LNCaP clone FGC (cell line): ENCODE measurements at regions not wholly inside any gene's neighbourhood (a gene's known extent, or its start where the extent isn't known, plus 50 kb on each side); places are given as distances from the start of the nearest gene placed in this dataset.

Source experiments
- DNase-seq: peaks from one replicate; pipeline ENCODE4 v3.0.0-alpha.2; 2011; ENCODE audit warnings: low read depth
- H3K4me3 ChIP-seq: 2 replicates; pipeline ENCODE4 v1.5.1; 2011; ENCODE audit warnings: mild to moderate bottlenecking, low read depth, low read length, control low read depth
- TF ChIP-seq, protein P1 (sequence below): IDR thresholded peaks from 2 replicates; pipeline ENCODE4 v1.5.1; 2012; ENCODE audit warnings: mild to moderate bottlenecking; ENCODE audit not compliant: control insufficient read depth, insufficient read depth; ENCODE audit errors: extremely low read depth

GRCh38 chr18:41324934-41325333 is 630.1 kb upstream of the PIK3C3 start:
- TF ChIP-seq, protein P1, sequence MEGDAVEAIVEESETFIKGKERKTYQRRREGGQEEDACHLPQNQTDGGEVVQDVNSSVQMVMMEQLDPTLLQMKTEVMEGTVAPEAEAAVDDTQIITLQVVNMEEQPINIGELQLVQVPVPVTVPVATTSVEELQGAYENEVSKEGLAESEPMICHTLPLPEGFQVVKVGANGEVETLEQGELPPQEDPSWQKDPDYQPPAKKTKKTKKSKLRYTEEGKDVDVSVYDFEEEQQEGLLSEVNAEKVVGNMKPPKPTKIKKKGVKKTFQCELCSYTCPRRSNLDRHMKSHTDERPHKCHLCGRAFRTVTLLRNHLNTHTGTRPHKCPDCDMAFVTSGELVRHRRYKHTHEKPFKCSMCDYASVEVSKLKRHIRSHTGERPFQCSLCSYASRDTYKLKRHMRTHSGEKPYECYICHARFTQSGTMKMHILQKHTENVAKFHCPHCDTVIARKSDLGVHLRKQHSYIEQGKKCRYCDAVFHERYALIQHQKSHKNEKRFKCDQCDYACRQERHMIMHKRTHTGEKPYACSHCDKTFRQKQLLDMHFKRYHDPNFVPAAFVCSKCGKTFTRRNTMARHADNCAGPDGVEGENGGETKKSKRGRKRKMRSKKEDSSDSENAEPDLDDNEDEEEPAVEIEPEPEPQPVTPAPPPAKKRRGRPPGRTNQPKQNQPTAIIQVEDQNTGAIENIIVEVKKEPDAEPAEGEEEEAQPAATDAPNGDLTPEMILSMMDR: no peak
- H3K4me3 ChIP-seq: no peak overlapping the region
- no peak for DNase-seq

DNA sequence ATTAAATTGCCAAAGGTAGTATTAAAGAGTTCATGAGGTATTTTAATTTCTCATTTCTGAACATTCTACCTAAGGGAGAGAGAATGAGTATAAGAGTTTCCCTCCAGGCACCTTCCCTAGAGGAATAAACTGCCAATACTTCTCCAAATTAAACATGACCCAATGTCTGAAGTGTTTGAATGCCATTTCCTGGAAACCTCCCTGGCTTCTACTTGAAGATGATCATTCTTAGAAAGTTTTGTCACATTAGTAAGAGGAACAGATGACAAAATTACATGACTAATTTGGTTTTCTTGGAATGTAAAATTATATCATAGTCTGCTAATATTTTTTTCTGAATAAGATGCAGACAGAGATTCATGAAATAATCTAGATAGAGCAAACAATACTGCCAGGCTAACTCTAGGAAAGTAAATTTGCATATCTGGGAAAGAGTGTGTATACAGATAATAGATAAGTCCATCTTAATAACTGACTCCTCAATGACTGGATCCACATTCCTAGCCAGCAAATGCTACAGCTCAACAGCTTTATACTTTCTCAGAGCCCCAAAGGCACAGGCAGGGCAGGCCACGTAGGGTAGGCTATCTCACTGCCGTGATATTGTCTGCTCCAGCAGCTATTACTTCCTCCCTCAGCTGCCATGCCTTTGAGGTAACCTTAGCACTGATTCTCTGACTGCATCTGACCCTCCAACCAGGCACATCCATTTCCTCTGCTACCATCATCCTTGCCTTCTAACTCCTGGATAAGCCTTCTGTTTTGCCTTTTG is 630.8 kb upstream of the PIK3C3 start:
- no peak overlapping the region for H3K4me3 ChIP-seq
- TF ChIP-seq, protein P1: no peak
- DNase-seq: no peak

GRCh38 chr18:41323044-41323443 is 632.0 kb upstream of the PIK3C3 start:
- TF ChIP-seq, protein P1: no peak
- no peak for DNase-seq
- H3K4me3 ChIP-seq: no peak overlapping the region

GRCh38 chr18:41320100-41320499 is 634.9 kb upstream of the PIK3C3 start:
- TF ChIP-seq, protein P1: no peak
- H3K4me3 ChIP-seq: no peak overlapping the region

GRCh38 chr18:41315134-41315533 is 639.9 kb upstream of the PIK3C3 start:
- DNase-seq: no peak
- H3K4me3 ChIP-seq: no peak overlapping the region
- TF ChIP-seq, protein P1: no peak

More at GRCh38 chr18:41320100-41320499, 634.9 kb upstream of the PIK3C3 start:
- no peak for DNase-seq

DNA sequence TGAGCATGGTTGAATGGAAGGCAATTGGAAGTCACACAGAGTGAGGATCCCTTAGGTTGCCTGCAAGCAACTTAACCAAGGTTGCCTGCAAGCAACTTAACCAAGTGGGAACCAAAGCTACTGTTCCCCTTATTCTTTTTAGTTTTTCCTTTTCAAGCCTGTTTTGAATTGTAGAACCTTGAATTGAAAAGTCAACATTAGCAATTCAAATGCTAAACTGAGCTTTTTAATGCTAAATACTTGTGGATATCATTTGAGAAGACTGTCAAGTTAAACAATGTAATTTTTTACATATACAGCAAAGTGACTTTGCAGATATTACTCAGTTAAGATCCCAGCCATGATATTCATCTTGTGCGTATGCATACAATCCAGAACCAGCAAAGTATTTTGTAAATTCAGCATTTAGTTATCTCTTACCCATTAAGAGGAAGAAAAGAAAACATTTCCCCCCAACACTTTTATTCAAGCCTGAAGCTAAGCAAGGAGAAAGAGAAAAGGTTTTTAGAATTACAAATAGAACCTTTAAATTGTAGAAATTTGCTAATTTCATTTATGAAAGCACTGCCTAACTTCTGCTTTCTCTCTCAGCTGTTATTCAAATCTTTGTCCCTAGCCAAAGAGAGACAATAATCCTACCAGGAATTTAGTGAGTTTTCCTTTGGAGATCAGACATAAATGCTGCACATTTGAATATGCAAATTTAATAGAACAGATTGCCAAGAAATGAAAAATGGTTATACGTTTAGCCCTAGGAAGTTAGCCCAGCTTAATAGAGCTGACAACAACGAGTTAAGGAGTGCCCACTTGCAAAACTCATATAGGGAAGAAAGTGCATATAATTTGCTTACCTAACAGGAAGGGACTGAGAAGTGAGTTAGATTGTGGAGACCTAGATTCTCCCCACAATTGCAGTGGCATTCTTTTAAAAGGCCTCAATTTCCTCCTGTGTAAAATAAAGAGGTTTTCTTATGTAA is 643.2 kb upstream of the PIK3C3 start:
- DNase-seq: no peak
- no peak overlapping the region for H3K4me3 ChIP-seq
- TF ChIP-seq, protein P1: no peak
